ENCODE measurements at regions not wholly inside any gene's neighbourhood (a gene's known extent, or its start where the extent isn't known, plus 50 kb on each side); places are given as distances from the start of the nearest gene placed in this dataset.

- Histone ChIP-seq H3K9ac (ENCODE audit: low read depth, low read length) (no peak overlapping the region), H3K36me3 (ENCODE audit: control insufficient read depth, insufficient read depth, low read length) (no peaks in the 10 kb centered on the region), H3K27ac (ENCODE audit: low read depth, low read length) (no peak overlapping the region), H3K27me3 (ENCODE audit: control insufficient read depth, insufficient read depth, low read length) (no peaks in the 10 kb centered on the region), H3K4me3 (ENCODE audit: low read depth, low read length) (no peak overlapping the region), H3K4me1 (ENCODE audit: control insufficient read depth, insufficient read depth, low read length) (no peaks in the 10 kb centered on the region), H3K9me3 (ENCODE audit: control insufficient read depth, insufficient read depth, low read length) (no peaks in the 10 kb centered on the region)
Observed at GRCh38 chr1:87615901-87616300, 287.2 kb downstream of the LMO4 start.

GRCh38 chr1:87620807-87621206 lies 292.1 kb downstream of the LMO4 start:
- Histone ChIP-seq H3K27me3 (ENCODE audit: control insufficient read depth, insufficient read depth, low read length) (no peaks in the 10 kb centered on the region), H3K27ac (ENCODE audit: low read depth, low read length) (no peak overlapping the region), H3K36me3 (ENCODE audit: control insufficient read depth, insufficient read depth, low read length) (no peaks in the 10 kb centered on the region), H3K9ac (ENCODE audit: low read depth, low read length) (no peak overlapping the region), H3K4me3 (ENCODE audit: low read depth, low read length) (no peak overlapping the region), H3K4me1 (ENCODE audit: control insufficient read depth, insufficient read depth, low read length) (no peaks in the 10 kb centered on the region), H3K9me3 (ENCODE audit: control insufficient read depth, insufficient read depth, low read length) (no peaks in the 10 kb centered on the region)

GRCh38 chr1:87629673-87630072 lies 301.0 kb downstream of the LMO4 start:
- Histone ChIP-seq H3K27me3 (ENCODE audit: control insufficient read depth, insufficient read depth, low read length) (no peaks in the 10 kb centered on the region), H3K4me3 (ENCODE audit: low read depth, low read length) (no peak overlapping the region), H3K27ac (ENCODE audit: low read depth, low read length) (no peak overlapping the region), H3K36me3 (ENCODE audit: control insufficient read depth, insufficient read depth, low read length) (no peaks in the 10 kb centered on the region), H3K4me1 (ENCODE audit: control insufficient read depth, insufficient read depth, low read length) (no peaks in the 10 kb centered on the region), H3K9me3 (ENCODE audit: control insufficient read depth, insufficient read depth, low read length) (no peaks in the 10 kb centered on the region), H3K9ac (ENCODE audit: low read depth, low read length) (no peak overlapping the region)

- Histone ChIP-seq H3K9ac (ENCODE audit: low read depth, low read length) (no peak overlapping the region), H3K36me3 (ENCODE audit: control insufficient read depth, insufficient read depth, low read length) (no peaks in the 10 kb centered on the region), H3K4me3 (ENCODE audit: low read depth, low read length) (no peak overlapping the region), H3K27me3 (ENCODE audit: control insufficient read depth, insufficient read depth, low read length) (no peaks in the 10 kb centered on the region), H3K27ac (ENCODE audit: low read depth, low read length) (no peak overlapping the region), H3K4me1 (ENCODE audit: control insufficient read depth, insufficient read depth, low read length) (no peaks in the 10 kb centered on the region), H3K9me3 (ENCODE audit: control insufficient read depth, insufficient read depth, low read length) (peaks cover 9% of the 10 kb centered on the region; the same call in 1 of the 2 replicates)
Observed at GRCh38 chr1:87632232-87632631, 303.6 kb downstream of the LMO4 start.

- no peak overlapping the region for H3K27ac ChIP-seq (ENCODE audit: low read depth, low read length)
- H3K9ac ChIP-seq (ENCODE audit: low read depth, low read length), result no peak overlapping the region
- no peak overlapping the region for H3K4me3 ChIP-seq (ENCODE audit: low read depth, low read length)
- peaks cover 20% of the 10 kb centered on the region; the same call in 1 of the 2 replicates for H3K9me3 ChIP-seq (ENCODE audit: control insufficient read depth, insufficient read depth, low read length)
- no peaks in the 10 kb centered on the region for H3K4me1 ChIP-seq (ENCODE audit: control insufficient read depth, insufficient read depth, low read length)
- no peaks in the 10 kb centered on the region for H3K36me3 ChIP-seq (ENCODE audit: control insufficient read depth, insufficient read depth, low read length)
- no peaks in the 10 kb centered on the region for H3K27me3 ChIP-seq (ENCODE audit: control insufficient read depth, insufficient read depth, low read length)
Observed at GRCh38 chr1:87636198-87636892, 307.7 kb downstream of the LMO4 start.

- H3K4me3 ChIP-seq (ENCODE audit: low read depth, low read length), result no peak overlapping the region
- no peak overlapping the region for H3K9ac ChIP-seq (ENCODE audit: low read depth, low read length)
- no peak overlapping the region for H3K27ac ChIP-seq (ENCODE audit: low read depth, low read length)
- H3K36me3 ChIP-seq (ENCODE audit: control insufficient read depth, insufficient read depth, low read length), result no peaks in the 10 kb centered on the region
- no peaks in the 10 kb centered on the region for H3K27me3 ChIP-seq (ENCODE audit: control insufficient read depth, insufficient read depth, low read length)
- peaks cover 23% of the 10 kb centered on the region for H3K4me1 ChIP-seq (ENCODE audit: control insufficient read depth, insufficient read depth, low read length)
- peaks cover 20% of the 10 kb centered on the region; the same call in 1 of the 2 replicates for H3K9me3 ChIP-seq (ENCODE audit: control insufficient read depth, insufficient read depth, low read length)
Observed at GRCh38 chr1:87638636-87639035, 310.0 kb downstream of the LMO4 start.

GRCh38 chr1:87641996-87642395 lies 313.3 kb downstream of the LMO4 start:
- Histone ChIP-seq H3K4me3 (ENCODE audit: low read depth, low read length) (no peak overlapping the region), H3K36me3 (ENCODE audit: control insufficient read depth, insufficient read depth, low read length) (no peaks in the 10 kb centered on the region), H3K27ac (ENCODE audit: low read depth, low read length) (peak overlapping the region; percentile 73), H3K9me3 (ENCODE audit: control insufficient read depth, insufficient read depth, low read length) (peaks cover 13% of the 10 kb centered on the region; the same call in 1 of the 2 replicates), H3K9ac (ENCODE audit: low read depth, low read length) (no peak overlapping the region), H3K27me3 (ENCODE audit: control insufficient read depth, insufficient read depth, low read length) (no peaks in the 10 kb centered on the region), H3K4me1 (ENCODE audit: control insufficient read depth, insufficient read depth, low read length) (peaks cover 38% of the 10 kb centered on the region)

GRCh38 chr1:87642581-87643221 lies 314.0 kb downstream of the LMO4 start:
- Histone ChIP-seq H3K27me3 (ENCODE audit: control insufficient read depth, insufficient read depth, low read length) (no peaks in the 10 kb centered on the region), H3K36me3 (ENCODE audit: control insufficient read depth, insufficient read depth, low read length) (no peaks in the 10 kb centered on the region), H3K9me3 (ENCODE audit: control insufficient read depth, insufficient read depth, low read length) (0 out of 2 replicates have a peak, but pooled peaks cover 10% of the 10 kb centered on the region), H3K27ac (ENCODE audit: low read depth, low read length) (peak overlapping the region; percentile 73), H3K4me3 (ENCODE audit: low read depth, low read length) (peak overlapping the region; percentile 20; the same call in 1 of the 2 replicates), H3K9ac (ENCODE audit: low read depth, low read length) (no peak overlapping the region), H3K4me1 (ENCODE audit: control insufficient read depth, insufficient read depth, low read length) (peaks cover 38% of the 10 kb centered on the region)

- Histone ChIP-seq H3K27ac (ENCODE audit: low read depth, low read length) (peak overlapping the region; percentile 73), H3K4me1 (ENCODE audit: control insufficient read depth, insufficient read depth, low read length) (peaks cover 38% of the 10 kb centered on the region), H3K4me3 (ENCODE audit: low read depth, low read length) (no peak overlapping the region), H3K9me3 (ENCODE audit: control insufficient read depth, insufficient read depth, low read length) (no peaks in the 10 kb centered on the region), H3K27me3 (ENCODE audit: control insufficient read depth, insufficient read depth, low read length) (no peaks in the 10 kb centered on the region), H3K36me3 (ENCODE audit: control insufficient read depth, insufficient read depth, low read length) (no peaks in the 10 kb centered on the region), H3K9ac (ENCODE audit: low read depth, low read length) (no peak overlapping the region)
Observed at GRCh38 chr1:87644033-87644578, 315.4 kb downstream of the LMO4 start.

GRCh38 chr1:87644579-87645190 lies 316.0 kb downstream of the LMO4 start:
- H3K4me1 ChIP-seq (ENCODE audit: control insufficient read depth, insufficient read depth, low read length), result peaks cover 38% of the 10 kb centered on the region
- H3K9me3 ChIP-seq (ENCODE audit: control insufficient read depth, insufficient read depth, low read length), result no peaks in the 10 kb centered on the region
- H3K4me3 ChIP-seq (ENCODE audit: low read depth, low read length), result no peak overlapping the region
- H3K27ac ChIP-seq (ENCODE audit: low read depth, low read length), result peak overlapping the region; percentile 73
- no peaks in the 10 kb centered on the region for H3K27me3 ChIP-seq (ENCODE audit: control insufficient read depth, insufficient read depth, low read length)
- no peak overlapping the region for H3K9ac ChIP-seq (ENCODE audit: low read depth, low read length)
- no peaks in the 10 kb centered on the region for H3K36me3 ChIP-seq (ENCODE audit: control insufficient read depth, insufficient read depth, low read length)

All from HUES48 (cell line).